GM21619 (cell line): ENCODE measurements at regions not wholly inside any gene's neighbourhood (a gene's known extent, or its start where the extent isn't known, plus 50 kb on each side); places are given as distances from the start of the nearest gene placed in this dataset.
"Not testable (repeated sequence)": the region's sequence is repeated elsewhere in the genome, so short reads cannot be mapped to it uniquely, and the experiment has no call there.

Source experiments
- ATAC-seq: cut with Tn5 transposase; IDR thresholded peaks from one replicate; pipeline ENCODE4 v1.9.1; 2021; ENCODE audit not compliant: unreplicated experiment

- no peak for ATAC-seq
Measured at GRCh38 chr6:132199343-132199742, 201.9 kb downstream of the MOXD1 start.

GRCh38 chr6:132198896-132199295, 202.4 kb downstream of the MOXD1 start:
- ATAC-seq = no peak

- ATAC-seq = no peak
Measured at GRCh38 chr6:132198040-132198439, 203.2 kb downstream of the MOXD1 start.

- no peak for ATAC-seq
Measured at GRCh38 chr6:132194529-132194928, 206.7 kb downstream of the MOXD1 start.

- ATAC-seq = no peak
Measured at GRCh38 chr6:132192631-132193030, 208.6 kb downstream of the MOXD1 start.

- no peak for ATAC-seq
Measured at GRCh38 chr6:132190815-132191175, 210.5 kb downstream of the MOXD1 start.

GRCh38 chr6:132190097-132190814, 211.0 kb downstream of the MOXD1 start:
- ATAC-seq = no peak

- no peak for ATAC-seq
Measured at GRCh38 chr6:132188556-132189264, 212.6 kb downstream of the MOXD1 start.

- no peak for ATAC-seq
Measured at GRCh38 chr6:132187816-132188215, 213.5 kb downstream of the MOXD1 start.

- ATAC-seq = not testable (repeated sequence)
Measured at GRCh38 chr6:132184966-132185365, 216.3 kb downstream of the MOXD1 start.

- ATAC-seq = no peak
Measured at GRCh38 chr6:132179955-132180354, 221.3 kb downstream of the MOXD1 start.

- ATAC-seq = no peak
Measured at GRCh38 chr6:132174919-132175318, 223.7 kb upstream of the CCN2 start.

GRCh38 chr6:132168961-132169360, 217.8 kb upstream of the CCN2 start:
- no peak for ATAC-seq

- no peak for ATAC-seq
Measured at GRCh38 chr6:132167929-132168892, 217.0 kb upstream of the CCN2 start.

- ATAC-seq = no peak
Measured at GRCh38 chr6:132166526-132167051, 215.4 kb upstream of the CCN2 start.

GRCh38 chr6:132165677-132166076, 214.5 kb upstream of the CCN2 start:
- no peak for ATAC-seq

GRCh38 chr6:132161283-132161682, 210.1 kb upstream of the CCN2 start:
- no peak for ATAC-seq

- no peak for ATAC-seq
Measured at GRCh38 chr6:132153221-132153898, 202.2 kb upstream of the CCN2 start.

GRCh38 chr6:132147530-132148011, 196.4 kb upstream of the CCN2 start:
- no peak for ATAC-seq

GRCh38 chr6:132144456-132144855, 193.3 kb upstream of the CCN2 start:
- no peak for ATAC-seq

GRCh38 chr6:132143258-132143657, 192.1 kb upstream of the CCN2 start:
- no peak for ATAC-seq
